WTC11 (cell line): ENCODE measurements at regions not wholly inside any gene's neighbourhood (a gene's known extent, or its start where the extent isn't known, plus 50 kb on each side); places are given as distances from the start of the nearest gene placed in this dataset.

Experiments used
- FOXP1 ChIP-seq: sonication (generic); formaldehyde crosslinking; IDR thresholded peaks from 2 replicates; pipeline ENCODE4 v1.8.0; 2022; ENCODE audit warnings: missing genetic modification reagents, mild to moderate bottlenecking, moderate library complexity, borderline replicate concordance
- TEAD4 ChIP-seq: sonication (generic); formaldehyde crosslinking; IDR thresholded peaks from 2 replicates; pipeline ENCODE4 v1.8.0; 2022; ENCODE audit warnings: mild to moderate bottlenecking, missing genetic modification reagents
- TF ChIP-seq, protein P1 (sequence below): sonication (generic); formaldehyde crosslinking; IDR thresholded peaks from 2 replicates; pipeline ENCODE4 v1.8.0; 2023; ENCODE audit warnings: mild to moderate bottlenecking, missing genetic modification reagents
- TF ChIP-seq, protein P2 (sequence below): fragments of 200-600 bp; IDR thresholded peaks from 2 replicates; pipeline ENCODE4 v1.8.0; 2022; ENCODE audit warnings: antibody characterized with exemption
- TF ChIP-seq, protein P3 (sequence below): sonication (generic); formaldehyde crosslinking; IDR thresholded peaks from 2 replicates; pipeline ENCODE4 v1.8.1; 2022; ENCODE audit warnings: mild to moderate bottlenecking, missing genetic modification reagents, moderate library complexity, borderline replicate concordance
- TF ChIP-seq, protein P4 (sequence below): sonication (generic); formaldehyde crosslinking; IDR thresholded peaks from 2 replicates; pipeline ENCODE4 v1.8.0; 2023; ENCODE audit warnings: missing genetic modification reagents, mild to moderate bottlenecking, borderline replicate concordance
- TF ChIP-seq, protein P5 (sequence below): sonication (generic); formaldehyde crosslinking; conservative IDR thresholded peaks from 2 replicates; pipeline ENCODE4 v1.8.1; 2023; ENCODE audit warnings: mild to moderate bottlenecking, low read depth, missing genetic modification reagents, moderate library complexity

DNA sequence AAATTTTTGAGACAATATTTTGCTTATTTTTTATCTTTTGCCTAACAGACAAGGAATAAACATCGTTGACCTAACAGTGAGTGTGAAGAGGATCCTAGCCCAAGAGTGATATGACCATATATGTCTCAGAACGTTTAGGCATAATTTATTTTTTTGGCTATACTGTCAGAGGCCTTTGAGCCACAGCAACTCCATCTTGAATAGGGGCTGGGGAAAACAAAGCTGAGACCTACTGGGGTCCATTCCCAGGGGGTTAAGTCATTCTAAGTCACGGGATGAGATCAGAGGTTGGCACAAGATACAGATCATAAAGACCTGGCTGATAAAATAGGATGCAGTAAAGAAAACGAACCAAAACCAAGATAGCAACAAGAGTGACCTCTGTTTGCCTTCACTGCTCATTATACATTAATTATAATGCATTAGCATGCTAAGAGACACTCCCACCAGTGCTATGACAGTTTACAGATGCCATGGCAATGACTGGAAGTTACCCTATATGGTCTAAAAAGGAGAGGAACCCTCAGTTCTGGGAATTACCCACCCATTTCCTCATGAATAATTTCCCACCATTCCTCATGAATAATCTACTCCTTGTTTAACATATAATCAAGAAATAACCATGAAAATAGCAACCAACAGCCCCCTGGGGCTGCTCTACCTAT lies 510.9 kb upstream of the PCDH9 start:
- TF ChIP-seq TEAD4 (no peak), FOXP1 (CRISPR knock-in tag) (no peak)
- TF ChIP-seq, protein P1, sequence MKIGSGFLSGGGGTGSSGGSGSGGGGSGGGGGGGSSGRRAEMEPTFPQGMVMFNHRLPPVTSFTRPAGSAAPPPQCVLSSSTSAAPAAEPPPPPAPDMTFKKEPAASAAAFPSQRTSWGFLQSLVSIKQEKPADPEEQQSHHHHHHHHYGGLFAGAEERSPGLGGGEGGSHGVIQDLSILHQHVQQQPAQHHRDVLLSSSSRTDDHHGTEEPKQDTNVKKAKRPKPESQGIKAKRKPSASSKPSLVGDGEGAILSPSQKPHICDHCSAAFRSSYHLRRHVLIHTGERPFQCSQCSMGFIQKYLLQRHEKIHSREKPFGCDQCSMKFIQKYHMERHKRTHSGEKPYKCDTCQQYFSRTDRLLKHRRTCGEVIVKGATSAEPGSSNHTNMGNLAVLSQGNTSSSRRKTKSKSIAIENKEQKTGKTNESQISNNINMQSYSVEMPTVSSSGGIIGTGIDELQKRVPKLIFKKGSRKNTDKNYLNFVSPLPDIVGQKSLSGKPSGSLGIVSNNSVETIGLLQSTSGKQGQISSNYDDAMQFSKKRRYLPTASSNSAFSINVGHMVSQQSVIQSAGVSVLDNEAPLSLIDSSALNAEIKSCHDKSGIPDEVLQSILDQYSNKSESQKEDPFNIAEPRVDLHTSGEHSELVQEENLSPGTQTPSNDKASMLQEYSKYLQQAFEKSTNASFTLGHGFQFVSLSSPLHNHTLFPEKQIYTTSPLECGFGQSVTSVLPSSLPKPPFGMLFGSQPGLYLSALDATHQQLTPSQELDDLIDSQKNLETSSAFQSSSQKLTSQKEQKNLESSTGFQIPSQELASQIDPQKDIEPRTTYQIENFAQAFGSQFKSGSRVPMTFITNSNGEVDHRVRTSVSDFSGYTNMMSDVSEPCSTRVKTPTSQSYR (CRISPR knock-in tag) = no peak
- TF ChIP-seq, protein P2, sequence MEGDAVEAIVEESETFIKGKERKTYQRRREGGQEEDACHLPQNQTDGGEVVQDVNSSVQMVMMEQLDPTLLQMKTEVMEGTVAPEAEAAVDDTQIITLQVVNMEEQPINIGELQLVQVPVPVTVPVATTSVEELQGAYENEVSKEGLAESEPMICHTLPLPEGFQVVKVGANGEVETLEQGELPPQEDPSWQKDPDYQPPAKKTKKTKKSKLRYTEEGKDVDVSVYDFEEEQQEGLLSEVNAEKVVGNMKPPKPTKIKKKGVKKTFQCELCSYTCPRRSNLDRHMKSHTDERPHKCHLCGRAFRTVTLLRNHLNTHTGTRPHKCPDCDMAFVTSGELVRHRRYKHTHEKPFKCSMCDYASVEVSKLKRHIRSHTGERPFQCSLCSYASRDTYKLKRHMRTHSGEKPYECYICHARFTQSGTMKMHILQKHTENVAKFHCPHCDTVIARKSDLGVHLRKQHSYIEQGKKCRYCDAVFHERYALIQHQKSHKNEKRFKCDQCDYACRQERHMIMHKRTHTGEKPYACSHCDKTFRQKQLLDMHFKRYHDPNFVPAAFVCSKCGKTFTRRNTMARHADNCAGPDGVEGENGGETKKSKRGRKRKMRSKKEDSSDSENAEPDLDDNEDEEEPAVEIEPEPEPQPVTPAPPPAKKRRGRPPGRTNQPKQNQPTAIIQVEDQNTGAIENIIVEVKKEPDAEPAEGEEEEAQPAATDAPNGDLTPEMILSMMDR = no peak
- TF ChIP-seq, protein P3, sequence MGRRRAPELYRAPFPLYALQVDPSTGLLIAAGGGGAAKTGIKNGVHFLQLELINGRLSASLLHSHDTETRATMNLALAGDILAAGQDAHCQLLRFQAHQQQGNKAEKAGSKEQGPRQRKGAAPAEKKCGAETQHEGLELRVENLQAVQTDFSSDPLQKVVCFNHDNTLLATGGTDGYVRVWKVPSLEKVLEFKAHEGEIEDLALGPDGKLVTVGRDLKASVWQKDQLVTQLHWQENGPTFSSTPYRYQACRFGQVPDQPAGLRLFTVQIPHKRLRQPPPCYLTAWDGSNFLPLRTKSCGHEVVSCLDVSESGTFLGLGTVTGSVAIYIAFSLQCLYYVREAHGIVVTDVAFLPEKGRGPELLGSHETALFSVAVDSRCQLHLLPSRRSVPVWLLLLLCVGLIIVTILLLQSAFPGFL = no peak
- TF ChIP-seq, protein P4, sequence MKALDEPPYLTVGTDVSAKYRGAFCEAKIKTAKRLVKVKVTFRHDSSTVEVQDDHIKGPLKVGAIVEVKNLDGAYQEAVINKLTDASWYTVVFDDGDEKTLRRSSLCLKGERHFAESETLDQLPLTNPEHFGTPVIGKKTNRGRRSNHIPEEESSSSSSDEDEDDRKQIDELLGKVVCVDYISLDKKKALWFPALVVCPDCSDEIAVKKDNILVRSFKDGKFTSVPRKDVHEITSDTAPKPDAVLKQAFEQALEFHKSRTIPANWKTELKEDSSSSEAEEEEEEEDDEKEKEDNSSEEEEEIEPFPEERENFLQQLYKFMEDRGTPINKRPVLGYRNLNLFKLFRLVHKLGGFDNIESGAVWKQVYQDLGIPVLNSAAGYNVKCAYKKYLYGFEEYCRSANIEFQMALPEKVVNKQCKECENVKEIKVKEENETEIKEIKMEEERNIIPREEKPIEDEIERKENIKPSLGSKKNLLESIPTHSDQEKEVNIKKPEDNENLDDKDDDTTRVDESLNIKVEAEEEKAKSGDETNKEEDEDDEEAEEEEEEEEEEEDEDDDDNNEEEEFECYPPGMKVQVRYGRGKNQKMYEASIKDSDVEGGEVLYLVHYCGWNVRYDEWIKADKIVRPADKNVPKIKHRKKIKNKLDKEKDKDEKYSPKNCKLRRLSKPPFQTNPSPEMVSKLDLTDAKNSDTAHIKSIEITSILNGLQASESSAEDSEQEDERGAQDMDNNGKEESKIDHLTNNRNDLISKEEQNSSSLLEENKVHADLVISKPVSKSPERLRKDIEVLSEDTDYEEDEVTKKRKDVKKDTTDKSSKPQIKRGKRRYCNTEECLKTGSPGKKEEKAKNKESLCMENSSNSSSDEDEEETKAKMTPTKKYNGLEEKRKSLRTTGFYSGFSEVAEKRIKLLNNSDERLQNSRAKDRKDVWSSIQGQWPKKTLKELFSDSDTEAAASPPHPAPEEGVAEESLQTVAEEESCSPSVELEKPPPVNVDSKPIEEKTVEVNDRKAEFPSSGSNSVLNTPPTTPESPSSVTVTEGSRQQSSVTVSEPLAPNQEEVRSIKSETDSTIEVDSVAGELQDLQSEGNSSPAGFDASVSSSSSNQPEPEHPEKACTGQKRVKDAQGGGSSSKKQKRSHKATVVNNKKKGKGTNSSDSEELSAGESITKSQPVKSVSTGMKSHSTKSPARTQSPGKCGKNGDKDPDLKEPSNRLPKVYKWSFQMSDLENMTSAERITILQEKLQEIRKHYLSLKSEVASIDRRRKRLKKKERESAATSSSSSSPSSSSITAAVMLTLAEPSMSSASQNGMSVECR (CRISPR knock-in tag) = no peak
- TF ChIP-seq, protein P5, sequence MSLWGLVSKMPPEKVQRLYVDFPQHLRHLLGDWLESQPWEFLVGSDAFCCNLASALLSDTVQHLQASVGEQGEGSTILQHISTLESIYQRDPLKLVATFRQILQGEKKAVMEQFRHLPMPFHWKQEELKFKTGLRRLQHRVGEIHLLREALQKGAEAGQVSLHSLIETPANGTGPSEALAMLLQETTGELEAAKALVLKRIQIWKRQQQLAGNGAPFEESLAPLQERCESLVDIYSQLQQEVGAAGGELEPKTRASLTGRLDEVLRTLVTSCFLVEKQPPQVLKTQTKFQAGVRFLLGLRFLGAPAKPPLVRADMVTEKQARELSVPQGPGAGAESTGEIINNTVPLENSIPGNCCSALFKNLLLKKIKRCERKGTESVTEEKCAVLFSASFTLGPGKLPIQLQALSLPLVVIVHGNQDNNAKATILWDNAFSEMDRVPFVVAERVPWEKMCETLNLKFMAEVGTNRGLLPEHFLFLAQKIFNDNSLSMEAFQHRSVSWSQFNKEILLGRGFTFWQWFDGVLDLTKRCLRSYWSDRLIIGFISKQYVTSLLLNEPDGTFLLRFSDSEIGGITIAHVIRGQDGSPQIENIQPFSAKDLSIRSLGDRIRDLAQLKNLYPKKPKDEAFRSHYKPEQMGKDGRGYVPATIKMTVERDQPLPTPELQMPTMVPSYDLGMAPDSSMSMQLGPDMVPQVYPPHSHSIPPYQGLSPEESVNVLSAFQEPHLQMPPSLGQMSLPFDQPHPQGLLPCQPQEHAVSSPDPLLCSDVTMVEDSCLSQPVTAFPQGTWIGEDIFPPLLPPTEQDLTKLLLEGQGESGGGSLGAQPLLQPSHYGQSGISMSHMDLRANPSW (CRISPR knock-in tag) = no peak
